ENCODE measurements at regions not wholly inside any gene's neighbourhood (a gene's known extent, or its start where the extent isn't known, plus 50 kb on each side); places are given as distances from the start of the nearest gene placed in this dataset.

DNA sequence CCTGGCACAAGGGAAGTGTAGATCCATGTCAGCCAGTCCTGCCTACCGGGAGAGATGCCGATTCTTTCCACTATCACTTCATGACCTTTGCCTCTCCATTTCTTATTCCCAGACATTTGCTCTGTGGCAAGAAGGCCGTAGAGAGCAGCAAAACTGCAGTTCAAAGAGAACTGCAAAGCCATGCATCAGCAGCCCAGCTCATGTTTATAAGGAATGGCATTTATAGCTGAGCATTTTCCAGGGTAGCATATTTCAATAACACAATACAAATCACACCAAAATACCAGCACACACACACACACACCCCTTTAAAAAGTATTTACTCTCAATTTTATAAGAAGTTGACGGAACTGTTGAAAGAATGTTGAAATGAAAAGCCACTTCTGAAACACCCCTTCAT lies 126.7 kb upstream of the EGFLAM start:
- H3K9me1 ChIP-seq (ENCODE audit: insufficient read depth, low read length), result no peaks in the 10 kb centered on the region
- no peak overlapping the region for H3K4me3 ChIP-seq (ENCODE audit: insufficient read depth, low read depth, low read length)
- in situ Hi-C loops (cut with MboI; ENCODE audit: low sequenced_read_pairs), result no loop called here
- POLR2A ChIA-PET (ENCODE audit: unreplicated experiment), result no interaction called here
- CTCF ChIA-PET, result no interaction called here
- H4K8ac ChIP-seq (ENCODE audit: low read depth in 2 of 2, low read length in 2 of 2), result no peak overlapping the region
- no peak overlapping the region for H3K27ac ChIP-seq (ENCODE audit: insufficient read depth, low read length)
- H3K23ac ChIP-seq (ENCODE audit: low read depth, low read length), result no peak overlapping the region
- DNase-seq, result no peak
- H3K79me1 ChIP-seq (ENCODE audit: low read depth in 1 of 2, low read length in 2 of 2), result no peaks in the 10 kb centered on the region
- intact Hi-C loops (cut with micrococcal nuclease), result no loop called here
- no peak overlapping the region for H3K9ac ChIP-seq (ENCODE audit: low read depth, low read length)
- no peak overlapping the region for H2AK9ac ChIP-seq (replicated peaks; ENCODE audit: low read depth, low read length, poor library complexity)
- no peak overlapping the region for H2AK5ac ChIP-seq (ENCODE audit: low read depth, low read length)
- peaks cover 16% of the 10 kb centered on the region for H3K27me3 ChIP-seq (ENCODE audit: control insufficient read depth, insufficient read depth, low read length)
- no peak overlapping the region for H2BK15ac ChIP-seq (ENCODE audit: low read depth, low read length)
- TF ChIP-seq RAD21 (IDR thresholded peaks at IDR 0.05; ENCODE audit: low read length) (no peak), MXI1 (IDR thresholded peaks at IDR 0.05; ENCODE audit: borderline replicate concordance, low read depth, low read length) (no peak), MAZ (IDR thresholded peaks at IDR 0.05; ENCODE audit: borderline replicate concordance, low read depth, low read length) (no peak), CEBPB (IDR thresholded peaks at IDR 0.05; ENCODE audit: low read depth, low read length) (no peak), POLR2A (IDR thresholded peaks at IDR 0.05; ENCODE audit: low read depth, low read length) (no peak), ELK1 (IDR thresholded peaks at IDR 0.05; ENCODE audit: borderline replicate concordance, low read depth, low read length) (no peak), MAFK (IDR thresholded peaks at IDR 0.05; ENCODE audit: low read depth, low read length) (no peak), CHD1 (IDR thresholded peaks at IDR 0.05; ENCODE audit: low read depth, low read length) (no peak)
- no peak overlapping the region for H3K4ac ChIP-seq (ENCODE audit: low read depth, low read length)
- H4K20me1 ChIP-seq (ENCODE audit: insufficient read depth, low read length), result no peaks in the 10 kb centered on the region
- no peak overlapping the region for H2BK120ac ChIP-seq (ENCODE audit: low read depth, low read length)
- H3K9me3 ChIP-seq (ENCODE audit: control insufficient read depth, insufficient read depth, low read length), result no peaks in the 10 kb centered on the region
- no CpG with 5 or more reads among the region's 4 CpGs for WGBS, 2 experiments (ENCODE audit: extremely low coverage in 2 of 2, insufficient read length in 1 of 2)
- no peak overlapping the region for H4K91ac ChIP-seq (ENCODE audit: insufficient read depth, low read depth, low read length)
- no TSS peak for BruUV-seq (replicated peaks)
- no peak overlapping the region for H2BK5ac ChIP-seq (ENCODE audit: low read depth, low read length, poor library complexity, severe bottlenecking)
- H4K5ac ChIP-seq (ENCODE audit: low read depth, low read length), result no peak overlapping the region
- no peak overlapping the region for H2BK20ac ChIP-seq (ENCODE audit: low read depth, low read length)
- dilution Hi-C loops (cut with HindIII; ENCODE audit: low sequenced_read_pairs, unreplicated experiment), result no loop called here
- H3K36me3 ChIP-seq (ENCODE audit: control insufficient read depth, insufficient read depth, low read length), result no peaks in the 10 kb centered on the region
- H3K4me2 ChIP-seq (ENCODE audit: low read depth, low read length), result no peak overlapping the region
- no peak overlapping the region for H3K14ac ChIP-seq (replicated peaks; ENCODE audit: low read depth, low read length)
- no peak overlapping the region for H3K18ac ChIP-seq (ENCODE audit: low read depth, low read length)
- H2AFZ ChIP-seq (replicated peaks; ENCODE audit: low read length, poor library complexity), result no peak overlapping the region
- H3K56ac ChIP-seq (ENCODE audit: extremely low read depth, insufficient read depth, low read length), result no peak overlapping the region
- no peaks in the 10 kb centered on the region for H3K4me1 ChIP-seq (ENCODE audit: control insufficient read depth, insufficient read depth, low read length)
- ATAC-seq (ENCODE audit: low read depth), result no peak
